NCI-H1105 treated with DMSO at 0.1 percent for 48 hours (cell line): ENCODE measurements at regions not wholly inside any gene's neighbourhood (a gene's known extent, or its start where the extent isn't known, plus 50 kb on each side); places are given as distances from the start of the nearest gene placed in this dataset.

ENCODE experiments used
- DNase-seq: peaks from one replicate; lab custom pipeline; 2025; lab: John Stamatoyannopoulos, UW

DNA sequence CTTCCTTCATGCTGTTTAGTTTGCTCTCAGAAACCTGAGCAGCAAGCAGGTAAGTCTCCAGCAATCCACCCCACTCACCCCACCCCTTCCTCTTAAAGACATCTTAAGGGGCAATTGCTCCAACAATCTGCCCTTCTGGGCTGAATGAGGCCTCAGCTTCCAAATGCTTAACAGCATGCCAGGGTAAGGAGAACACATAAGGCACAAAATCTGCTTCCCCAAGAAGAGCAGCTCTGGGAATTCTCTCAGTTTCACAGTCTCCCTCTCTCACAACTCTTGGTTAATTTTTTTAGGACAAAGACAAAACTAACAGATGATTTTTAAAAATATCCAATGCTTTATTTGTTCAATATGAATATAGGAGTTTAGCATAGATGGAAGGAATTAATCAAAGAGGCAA lies 288.9 kb upstream of the CCDC196 start:
- no peak for DNase-seq

DNA sequence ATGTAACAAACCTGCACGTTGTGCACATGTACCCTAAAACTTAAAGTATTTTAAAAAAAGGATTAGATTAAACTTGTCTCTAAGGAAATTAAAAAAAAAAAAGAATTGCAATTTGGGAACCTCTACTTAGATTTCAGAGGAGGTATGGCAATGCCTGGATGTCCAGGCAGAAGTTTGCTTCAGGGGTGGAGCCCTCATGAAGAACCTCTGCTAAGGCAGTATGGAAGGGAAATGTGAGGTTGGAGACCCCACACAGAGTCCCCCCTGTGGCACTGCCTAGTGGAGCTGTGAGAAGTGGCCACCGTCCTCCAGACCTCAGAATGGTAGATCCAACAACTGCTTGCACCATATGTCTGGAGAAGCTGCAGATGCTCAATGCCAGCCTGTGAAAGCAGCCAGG lies 279.6 kb upstream of the CCDC196 start:
- DNase-seq, result no peak

DNA sequence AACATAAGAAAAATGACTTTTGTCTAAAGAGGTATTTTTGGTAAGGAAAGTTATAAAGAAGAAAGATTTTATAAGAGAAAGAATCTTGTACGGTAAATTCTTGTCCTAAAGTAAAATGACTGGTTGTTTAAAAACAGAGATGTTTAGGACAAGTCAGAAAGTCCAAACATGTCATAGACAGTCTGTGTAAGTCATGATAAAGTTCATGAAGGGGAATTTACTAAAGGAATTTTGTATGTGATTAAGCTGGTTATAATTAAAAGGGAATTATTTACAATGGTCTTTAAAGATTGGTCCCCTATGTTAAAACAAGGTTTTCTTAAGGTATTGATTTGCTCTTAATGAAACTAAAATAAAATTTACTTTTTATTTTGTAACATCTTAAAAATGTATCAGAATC lies 269.4 kb upstream of the CCDC196 start:
- no peak for DNase-seq

DNA sequence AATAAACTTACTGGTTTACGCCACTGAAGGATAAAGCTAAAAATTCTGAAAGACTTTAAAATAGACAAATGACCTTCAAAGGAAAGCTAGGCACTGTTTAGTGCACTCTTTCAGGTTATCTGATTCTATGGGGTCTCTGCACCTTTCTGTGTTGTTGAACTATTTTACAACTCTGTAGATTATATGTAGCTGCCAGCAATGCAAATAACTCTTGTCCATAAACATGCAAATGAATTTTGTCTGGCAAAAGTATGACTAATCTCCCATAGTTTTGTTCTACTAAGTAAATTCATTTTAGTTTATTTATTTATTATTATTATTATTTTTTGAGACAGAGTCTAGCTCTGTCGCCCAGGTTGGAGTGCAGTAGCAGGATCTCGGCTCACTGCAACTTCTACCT lies 266.3 kb upstream of the CCDC196 start:
- DNase-seq, result no peak

DNA sequence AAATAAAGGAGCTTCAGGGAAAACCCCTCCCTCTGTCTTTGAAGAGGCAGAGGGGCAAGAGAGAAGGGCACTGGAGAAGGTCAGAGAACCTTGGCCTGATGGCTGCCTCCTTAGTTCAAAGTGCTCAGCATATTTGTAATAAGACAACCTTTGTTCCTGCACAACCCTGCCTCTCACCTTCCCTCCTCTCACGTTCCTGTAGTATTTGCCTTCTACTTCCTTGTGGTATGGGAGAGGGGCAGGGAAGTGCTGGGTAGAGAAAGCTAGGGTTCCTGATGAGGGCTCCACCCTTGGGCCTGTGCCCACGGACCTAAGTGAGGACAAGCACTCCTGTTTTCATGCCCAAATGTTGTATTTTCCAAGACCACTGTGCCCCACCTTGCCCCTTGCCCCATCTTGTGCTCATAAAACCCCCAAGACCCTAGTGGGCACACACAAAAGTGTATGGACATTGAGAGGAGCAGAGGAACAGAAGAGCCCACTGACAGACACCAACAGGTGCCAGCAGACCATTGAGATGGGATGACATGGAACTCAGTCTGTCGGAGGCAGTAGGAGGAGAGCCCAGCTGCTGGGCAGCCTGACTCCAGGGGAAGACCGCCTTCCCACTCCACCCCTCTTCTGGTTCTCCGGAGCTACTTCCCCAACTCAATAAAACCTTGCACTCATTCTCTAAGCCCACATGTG lies 261.5 kb upstream of the CCDC196 start:
- DNase-seq, result no peak

DNA sequence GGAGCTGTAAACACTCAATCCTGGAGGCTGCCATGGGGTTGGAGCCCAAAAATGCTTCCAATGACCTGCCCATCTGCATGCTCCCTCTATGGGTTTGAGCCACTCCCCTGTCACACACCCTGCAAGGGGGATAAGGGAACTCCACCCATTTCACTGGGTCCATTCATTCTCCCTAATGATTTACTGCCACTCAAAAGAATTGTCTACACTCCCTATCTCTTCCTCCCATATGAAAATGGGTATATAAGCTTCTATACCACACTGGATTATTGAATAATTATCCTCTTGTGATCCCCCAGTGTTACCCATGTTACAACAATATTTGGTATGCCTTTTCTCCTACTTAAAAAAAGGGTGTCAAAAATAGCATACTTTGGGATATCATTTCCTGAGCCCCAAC lies 260.8 kb upstream of the CCDC196 start:
- no peak for DNase-seq

DNA sequence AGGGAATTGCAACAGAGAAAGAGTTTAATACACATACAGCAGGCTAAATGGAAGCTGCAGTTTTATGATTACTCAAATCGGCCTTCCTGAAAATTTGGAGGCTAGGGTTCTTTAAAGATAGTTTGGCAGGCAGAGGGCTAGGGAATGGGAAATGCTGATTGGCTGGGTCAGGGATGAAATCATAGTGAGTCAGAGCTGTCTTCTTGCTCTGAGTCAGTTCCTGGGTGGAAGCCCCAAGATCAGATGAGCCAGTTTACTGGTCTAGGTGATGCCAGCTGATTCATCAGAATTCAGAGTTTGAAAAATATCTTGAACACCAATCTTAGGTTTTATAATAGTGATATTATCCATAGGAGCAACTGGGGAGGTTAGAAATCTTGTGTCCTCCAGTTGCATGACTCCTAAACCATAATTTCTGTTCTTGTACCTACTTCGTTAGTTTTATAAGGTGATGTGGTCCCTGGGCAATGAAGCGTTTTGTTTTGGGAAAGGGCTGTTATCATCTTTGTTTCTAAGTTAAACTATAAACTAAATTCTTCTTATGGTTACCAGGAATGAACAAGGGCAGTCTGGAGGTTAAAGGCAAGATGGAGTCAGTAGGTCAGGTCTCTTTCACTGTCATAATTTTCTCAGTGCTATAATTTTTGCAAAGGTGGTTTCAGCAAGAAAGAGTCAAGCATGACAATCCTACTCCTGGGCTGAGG lies 257.8 kb upstream of the CCDC196 start:
- DNase-seq, result no peak

DNA sequence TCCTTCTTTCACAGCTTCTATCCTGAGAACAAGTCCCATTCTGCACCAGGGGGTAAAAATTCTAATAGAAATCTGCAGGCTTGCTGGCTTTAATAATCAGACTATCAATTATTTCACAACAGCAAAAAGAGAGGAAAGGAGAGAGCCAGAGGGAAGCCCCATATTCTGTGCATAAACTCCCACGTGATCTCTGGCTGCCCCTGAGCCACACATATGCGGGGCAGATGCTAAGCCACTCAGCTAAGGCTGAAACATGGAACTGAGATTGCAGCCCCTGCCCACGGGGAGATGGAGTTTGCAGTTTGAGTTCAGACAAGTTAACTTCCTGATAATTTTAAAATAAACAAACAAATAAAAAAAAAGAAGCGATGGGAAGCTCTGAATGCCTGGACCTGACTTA lies 254.4 kb upstream of the CCDC196 start:
- DNase-seq, result no peak

DNA sequence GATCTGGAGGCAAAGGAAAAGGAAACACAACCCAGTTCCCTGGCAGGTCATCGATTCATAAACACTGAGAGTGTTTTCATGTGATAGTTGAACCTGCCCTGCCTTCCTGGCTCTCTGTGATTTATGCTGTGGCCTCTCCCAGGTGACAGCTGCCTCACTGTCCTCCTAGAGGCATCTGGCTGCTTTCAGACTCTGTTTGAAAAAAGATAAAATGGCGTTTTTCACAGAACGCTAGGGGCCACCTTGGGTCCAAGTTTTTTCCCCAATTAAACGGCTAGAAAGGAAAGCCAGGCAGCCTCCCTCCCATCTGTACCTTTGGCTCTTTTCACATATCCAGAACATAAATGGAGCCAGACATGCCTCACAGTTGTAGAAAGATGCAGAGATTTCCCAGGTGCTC lies 252.6 kb upstream of the CCDC196 start:
- DNase-seq, result no peak

DNA sequence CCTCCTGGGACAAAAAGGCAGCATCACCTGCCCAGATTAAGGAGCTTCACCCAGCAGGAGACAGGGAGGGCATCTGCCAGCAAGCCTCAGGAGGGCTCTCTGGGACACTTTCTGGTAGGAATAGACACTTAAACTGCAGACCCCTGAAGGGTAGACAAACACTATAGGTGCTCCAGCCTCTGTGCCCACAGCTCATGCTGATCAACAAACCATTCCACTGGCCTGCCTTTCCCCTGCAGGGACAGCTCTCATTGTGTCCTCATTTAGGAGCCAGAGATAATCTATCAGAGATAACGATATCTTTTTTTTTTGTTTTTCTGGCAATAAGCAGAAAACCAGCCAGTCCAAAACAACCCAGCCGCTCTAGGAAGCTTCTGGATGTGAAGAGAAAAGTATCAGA lies 251.8 kb upstream of the CCDC196 start:
- DNase-seq, result no peak

DNA sequence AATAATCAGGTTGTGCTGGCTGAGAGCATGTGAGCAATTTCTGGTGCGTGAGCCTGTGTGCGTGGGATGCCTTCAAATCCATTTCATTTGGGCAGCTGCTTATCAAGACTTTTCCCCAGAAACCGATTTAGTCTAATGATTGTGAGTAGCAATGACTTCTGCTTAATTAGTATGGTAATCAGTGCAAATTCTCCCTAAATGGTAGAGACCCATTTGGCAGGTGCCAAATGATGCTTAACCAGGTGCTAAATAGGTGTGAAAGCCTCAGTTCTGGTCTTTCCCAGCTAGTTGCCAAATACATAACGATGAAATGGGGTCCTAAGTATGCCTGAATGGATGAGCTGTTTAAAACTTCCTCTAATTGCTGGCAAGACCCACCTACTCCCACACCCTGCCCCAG lies 248.4 kb upstream of the CCDC196 start:
- no peak for DNase-seq

DNA sequence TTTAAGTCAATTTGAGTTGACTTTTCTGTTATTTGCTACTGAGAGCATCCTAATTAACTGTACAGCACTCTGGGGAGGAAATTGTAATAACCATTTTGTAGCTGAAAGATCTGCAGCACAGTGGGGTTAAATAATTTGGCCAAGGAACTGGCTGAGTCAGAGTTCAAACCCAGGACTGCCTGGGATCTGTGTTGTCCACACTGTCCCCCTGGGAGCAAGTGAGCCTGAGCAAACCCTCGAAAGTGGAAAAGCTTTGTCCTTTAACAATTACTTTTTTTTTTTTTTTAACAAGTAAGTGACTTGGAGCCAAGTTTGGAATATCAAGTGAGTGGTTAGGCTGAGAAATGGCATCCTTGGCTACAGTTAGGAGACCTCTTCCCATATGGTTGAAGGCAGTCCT lies 247.2 kb upstream of the CCDC196 start:
- DNase-seq, result no peak

DNA sequence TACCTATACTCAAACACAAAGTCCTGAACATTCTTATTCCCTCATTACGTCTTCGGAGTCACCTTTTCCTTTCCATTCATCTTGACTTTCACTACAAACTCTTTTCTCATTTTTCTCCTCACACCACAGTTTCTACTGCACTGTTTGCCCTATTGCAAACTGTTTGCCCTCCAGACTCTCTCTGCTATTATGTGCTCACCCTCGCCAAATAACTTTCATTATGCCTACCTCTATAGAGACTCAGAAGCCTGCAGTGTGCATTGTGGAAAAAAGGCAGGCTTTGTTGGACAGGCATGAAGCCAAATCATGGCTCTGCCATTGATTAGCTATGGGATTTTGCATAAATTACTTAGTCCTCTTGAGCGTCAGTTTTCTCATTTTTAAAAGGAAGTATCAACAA lies 246.6 kb upstream of the CCDC196 start:
- no peak for DNase-seq

DNA sequence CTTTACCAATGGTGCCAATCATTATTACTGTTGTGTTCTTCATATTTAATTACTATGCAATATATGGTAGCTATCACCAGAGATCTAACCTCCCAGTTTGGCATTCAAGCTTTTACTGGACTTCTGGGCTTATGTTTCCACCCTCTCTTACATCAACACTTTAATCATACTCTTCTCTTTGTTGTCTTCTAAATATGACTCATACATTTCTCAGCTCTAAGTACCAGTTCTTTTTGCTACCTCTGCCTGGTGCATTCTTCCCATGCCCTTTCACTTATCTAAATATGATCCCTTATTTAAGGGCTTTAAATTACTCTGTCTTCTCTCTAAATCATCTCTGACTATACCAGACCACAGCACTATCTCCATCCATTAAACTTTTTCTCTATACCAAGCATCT lies 246.1 kb upstream of the CCDC196 start:
- DNase-seq, result no peak

DNA sequence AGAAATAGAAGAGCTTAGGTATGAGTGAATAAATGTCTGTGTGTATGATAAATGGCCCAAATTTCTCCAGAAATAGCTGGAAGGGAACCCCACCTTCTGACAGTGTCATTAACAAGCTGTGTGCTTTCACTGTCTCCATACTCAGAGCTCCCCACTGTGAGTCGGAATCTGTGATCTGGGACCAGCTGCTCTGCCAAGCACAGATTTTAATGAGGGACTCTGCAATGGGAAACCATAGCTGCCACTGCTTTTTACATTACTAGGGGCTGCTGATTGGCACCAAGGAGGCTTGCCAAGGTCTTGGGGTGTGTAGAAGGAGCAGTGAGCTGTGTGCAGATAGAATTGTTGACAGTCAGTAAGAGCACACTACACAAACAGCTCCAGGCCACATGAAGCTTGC lies 244.2 kb upstream of the CCDC196 start:
- DNase-seq, result no peak

DNA sequence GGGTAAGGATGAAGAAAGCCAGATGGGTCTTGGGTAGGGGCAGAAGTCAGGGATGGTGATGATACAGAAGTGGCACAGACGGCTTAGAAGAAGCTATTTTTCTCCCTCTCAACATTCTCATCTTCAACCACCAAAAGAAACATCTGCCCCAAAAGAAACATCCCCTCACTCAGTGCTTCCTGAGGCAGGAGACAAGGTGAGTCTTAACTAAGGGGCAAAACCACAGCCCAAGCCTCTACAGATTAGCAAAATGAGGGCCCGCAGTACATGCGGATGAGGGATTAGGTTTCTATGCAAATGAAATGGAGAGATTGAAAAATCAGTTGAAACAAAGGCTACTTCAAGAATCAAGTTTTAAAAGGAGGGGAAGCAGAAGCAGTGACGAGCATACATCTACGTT lies 241.3 kb upstream of the CCDC196 start:
- DNase-seq, result no peak

DNA sequence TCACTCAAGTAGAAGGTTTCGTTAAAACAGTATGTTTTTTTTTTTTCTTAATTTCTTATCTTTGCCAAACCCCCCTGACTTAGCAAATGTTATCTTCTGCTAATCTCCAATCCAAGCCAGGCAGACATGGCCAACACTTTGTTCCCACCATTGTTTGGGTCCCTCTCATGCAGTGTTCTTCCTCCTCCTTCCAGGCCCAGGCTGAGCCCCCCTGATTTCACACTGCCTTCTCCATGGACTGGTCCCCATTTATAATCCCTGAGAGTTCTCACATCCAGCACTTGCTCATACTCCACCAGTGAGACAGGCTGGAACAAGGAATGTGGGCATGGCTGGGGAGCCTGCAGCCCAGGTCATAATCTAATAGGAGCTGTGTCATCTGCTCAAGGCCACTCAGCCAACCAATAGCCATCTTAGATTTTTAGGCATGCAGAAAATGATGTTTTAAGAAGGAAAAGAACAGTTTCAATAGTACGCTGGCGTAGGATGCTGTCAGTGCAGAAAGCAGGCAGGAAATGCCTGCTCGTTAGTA lies 238.4 kb upstream of the CCDC196 start:
- no peak for DNase-seq

DNA sequence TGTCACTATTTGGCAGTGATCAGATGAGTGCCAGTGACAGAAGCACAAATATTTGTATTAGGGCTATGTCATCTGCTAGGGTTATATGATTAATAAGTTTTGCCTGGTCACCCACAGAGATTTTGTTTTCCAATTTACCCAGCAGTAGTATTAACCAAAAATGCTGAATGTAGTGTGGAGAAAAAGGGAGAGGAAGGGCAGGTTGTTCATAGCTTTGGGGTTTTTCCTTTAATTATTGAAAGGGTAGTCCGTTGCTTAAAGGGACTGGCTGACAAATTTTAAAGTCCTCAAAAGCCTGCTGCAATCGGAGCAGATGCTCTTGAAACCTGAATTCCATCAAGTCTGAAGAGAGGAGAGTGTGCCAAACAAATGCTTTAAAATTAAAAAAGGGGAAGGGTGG lies 237.9 kb upstream of the CCDC196 start:
- no peak for DNase-seq

DNA sequence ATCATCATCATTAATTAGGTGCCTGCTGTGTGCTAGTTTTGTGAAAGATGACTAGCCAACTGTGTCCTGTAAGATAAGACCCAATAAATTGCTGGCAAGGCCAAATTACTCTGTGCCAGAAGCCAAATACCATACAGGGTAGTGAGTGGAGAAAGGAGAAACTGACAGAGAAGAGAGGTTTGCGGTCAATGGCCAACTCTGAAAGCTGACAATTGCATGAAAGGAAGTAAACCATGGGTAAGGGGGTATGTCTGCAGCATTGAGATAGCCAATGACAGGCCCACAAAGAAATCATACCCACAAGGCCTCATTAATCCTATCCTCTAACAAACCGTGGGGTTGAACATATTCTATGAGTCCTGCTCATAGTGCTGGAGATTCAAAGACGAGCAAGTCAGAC lies 236.6 kb upstream of the CCDC196 start:
- no peak for DNase-seq

DNA sequence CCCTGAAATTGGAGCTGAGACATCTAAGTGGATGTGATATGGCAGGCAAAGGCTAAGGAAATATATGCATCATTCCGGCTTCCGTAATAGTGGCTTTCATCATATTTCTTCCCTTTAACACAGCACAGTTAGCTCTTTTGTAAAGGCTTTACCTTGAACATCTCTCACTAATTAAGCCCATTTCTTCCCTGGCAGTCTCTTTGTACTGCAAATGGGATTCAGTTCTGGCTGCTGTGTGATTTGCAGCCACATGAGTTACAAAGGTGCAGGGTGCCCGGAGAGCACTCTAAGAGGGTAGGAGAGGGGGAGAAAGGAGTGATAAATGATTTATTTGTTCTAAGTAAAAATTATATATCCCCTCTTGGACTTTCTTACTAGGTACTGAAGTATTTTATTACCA lies 232.1 kb upstream of the CCDC196 start:
- DNase-seq, result no peak

DNA sequence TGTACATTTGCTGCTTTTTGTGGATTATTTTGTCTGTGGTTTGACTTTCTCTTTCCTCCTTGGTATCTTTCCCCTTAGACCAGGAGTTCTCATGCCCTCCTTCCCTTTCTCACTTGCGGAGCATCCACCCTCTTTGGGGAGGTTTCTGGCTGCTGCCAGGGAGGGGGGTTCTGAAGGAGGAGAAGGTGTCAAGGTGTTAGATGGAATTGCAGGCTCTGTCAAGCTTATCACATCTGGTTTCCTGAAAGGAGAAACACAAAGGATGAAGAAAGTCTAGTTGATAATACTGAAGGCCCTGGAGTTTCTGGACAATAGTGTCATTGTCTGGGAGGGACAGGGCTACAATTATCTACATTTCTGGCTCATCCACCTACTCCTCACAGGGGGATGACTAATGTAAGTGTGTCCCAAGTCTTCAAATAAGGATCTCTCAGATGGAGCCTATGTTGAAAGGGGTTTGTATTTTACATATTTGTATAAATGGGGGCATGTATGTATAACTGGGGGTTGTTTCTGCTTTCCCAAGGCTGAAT lies 217.3 kb upstream of the CCDC196 start:
- DNase-seq, result no peak

DNA sequence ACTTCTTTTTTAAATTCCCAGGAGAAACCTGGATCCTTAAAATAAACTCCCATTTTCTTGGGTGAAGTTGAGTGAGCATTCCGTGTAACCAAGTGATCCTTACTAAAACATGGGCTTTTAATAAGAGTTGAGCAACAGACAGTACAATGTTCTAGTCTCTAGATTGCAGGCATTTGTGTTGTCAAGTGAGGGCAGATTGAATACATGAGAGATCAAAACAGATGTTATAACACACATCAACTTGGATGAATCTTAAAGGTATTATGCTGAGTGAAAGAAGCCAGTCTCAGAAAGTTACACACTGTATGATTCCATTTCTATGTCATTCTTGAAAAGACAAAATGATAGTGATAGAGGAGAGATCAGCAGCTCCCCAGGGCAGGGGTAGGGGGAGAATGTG lies 213.9 kb upstream of the CCDC196 start:
- DNase-seq, result no peak

DNA sequence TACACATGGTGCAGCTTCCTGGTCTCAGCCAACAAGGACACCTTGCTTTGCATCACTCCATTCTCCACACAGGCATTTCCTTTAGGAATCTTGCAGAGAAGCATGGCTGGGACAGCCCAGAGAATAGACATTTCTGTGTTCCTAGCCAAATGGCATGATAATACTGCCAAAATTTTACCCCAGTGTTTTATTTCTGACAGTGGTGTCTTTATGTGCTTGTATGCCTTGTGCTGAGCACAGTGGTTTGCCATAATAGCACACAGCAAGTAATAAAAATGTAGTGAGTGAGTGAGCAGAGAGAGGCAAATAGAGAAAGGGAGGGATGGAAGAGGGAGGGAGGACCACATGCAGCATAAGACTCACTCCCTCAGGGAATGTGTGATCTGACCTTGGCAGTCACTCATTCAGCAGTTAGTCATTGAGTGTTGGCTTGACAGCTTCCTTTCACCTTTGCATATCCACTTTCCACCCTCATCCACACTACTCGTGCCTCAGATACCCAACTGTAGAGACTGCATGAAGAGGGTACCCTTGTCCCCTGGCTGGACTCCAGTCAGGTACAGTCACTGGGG lies 212.8 kb upstream of the CCDC196 start:
- DNase-seq, result no peak
